ENCODE measurements at regions not wholly inside any gene's neighbourhood (a gene's known extent, or its start where the extent isn't known, plus 50 kb on each side); places are given as distances from the start of the nearest gene placed in this dataset.
"Not testable (repeated sequence)": the region's sequence is repeated elsewhere in the genome, so short reads cannot be mapped to it uniquely, and the experiment has no call there.

- TF ChIP-seq POLR2A (IDR thresholded peaks at IDR 0.05; ENCODE audit: low read depth, low read length), result no peak
- FAIRE-seq (no peak), DNase-seq (ENCODE audit: insufficient read length, low spot score) (no peak)
These were observed 102.5 kb downstream of the PRL start for GRCh38 chr6:22194188-22194921.

- no peak for TF ChIP-seq POLR2A (IDR thresholded peaks at IDR 0.05; ENCODE audit: low read depth, low read length)
- no peak for FAIRE-seq
- DNase-seq (ENCODE audit: insufficient read length, low spot score), result no peak
These were observed 97.1 kb downstream of the PRL start for GRCh38 chr6:22199771-22200170.

- FAIRE-seq (no peak), DNase-seq (ENCODE audit: insufficient read length, low spot score) (no peak)
- TF ChIP-seq POLR2A (IDR thresholded peaks at IDR 0.05; ENCODE audit: low read depth, low read length), result no peak
These were observed 92.7 kb downstream of the PRL start for GRCh38 chr6:22204153-22204552.

- no peak for TF ChIP-seq POLR2A (IDR thresholded peaks at IDR 0.05; ENCODE audit: low read depth, low read length)
- DNase-seq (ENCODE audit: insufficient read length, low spot score), result no peak
- no peak for FAIRE-seq
These were observed 91.6 kb downstream of the PRL start for GRCh38 chr6:22205266-22205665.

GRCh38 chr6:22206106-22206505 is 90.7 kb downstream of the PRL start:
- no peak for FAIRE-seq
- no peak for DNase-seq (ENCODE audit: insufficient read length, low spot score)
- TF ChIP-seq POLR2A (IDR thresholded peaks at IDR 0.05; ENCODE audit: low read depth, low read length), result no peak

GRCh38 chr6:22208026-22208425 is 88.8 kb downstream of the PRL start:
- no peak for FAIRE-seq
- no peak for TF ChIP-seq POLR2A (IDR thresholded peaks at IDR 0.05; ENCODE audit: low read depth, low read length)
- DNase-seq (ENCODE audit: insufficient read length, low spot score), result no peak

GRCh38 chr6:22214314-22214713 is 82.5 kb downstream of the PRL start:
- FAIRE-seq, result no peak
- DNase-seq (ENCODE audit: insufficient read length, low spot score), result no peak
- TF ChIP-seq POLR2A (IDR thresholded peaks at IDR 0.05; ENCODE audit: low read depth, low read length), result no peak

GRCh38 chr6:22215474-22215873 is 81.4 kb downstream of the PRL start:
- not testable (repeated sequence) for DNase-seq (ENCODE audit: insufficient read length, low spot score)
- peak; percentile 43 for FAIRE-seq

GRCh38 chr6:22218410-22218809 is 78.4 kb downstream of the PRL start:
- TF ChIP-seq POLR2A (IDR thresholded peaks at IDR 0.05; ENCODE audit: low read depth, low read length), result no peak
- DNase-seq (ENCODE audit: insufficient read length, low spot score) (no peak), FAIRE-seq (no peak)

- no peak for DNase-seq (ENCODE audit: insufficient read length, low spot score)
- no peak for FAIRE-seq
- no peak for TF ChIP-seq POLR2A (IDR thresholded peaks at IDR 0.05; ENCODE audit: low read depth, low read length)
These were observed 76.9 kb downstream of the PRL start for GRCh38 chr6:22219925-22220324.

GRCh38 chr6:22221211-22221610 is 75.6 kb downstream of the PRL start:
- no peak for TF ChIP-seq POLR2A (IDR thresholded peaks at IDR 0.05; ENCODE audit: low read depth, low read length)
- FAIRE-seq, result no peak
- DNase-seq (ENCODE audit: insufficient read length, low spot score), result no peak

- FAIRE-seq, result no peak
- TF ChIP-seq POLR2A (IDR thresholded peaks at IDR 0.05; ENCODE audit: low read depth, low read length), result no peak
- no peak for DNase-seq (ENCODE audit: insufficient read length, low spot score)
These were observed 75.2 kb downstream of the PRL start for GRCh38 chr6:22221630-22222029.

- FAIRE-seq (no peak), DNase-seq (ENCODE audit: insufficient read length, low spot score) (no peak)
These were observed 74.4 kb downstream of the PRL start for GRCh38 chr6:22222469-22222868.

GRCh38 chr6:22227824-22228610 is 68.8 kb downstream of the PRL start:
- FAIRE-seq (no peak), DNase-seq (ENCODE audit: insufficient read length, low spot score) (no peak)
- no peak for TF ChIP-seq POLR2A (IDR thresholded peaks at IDR 0.05; ENCODE audit: low read depth, low read length)

More at GRCh38 chr6:22222469-22222868, 74.4 kb downstream of the PRL start:
- TF ChIP-seq POLR2A (IDR thresholded peaks at IDR 0.05; ENCODE audit: low read depth, low read length), result no peak

GRCh38 chr6:22231050-22231449 is 65.8 kb downstream of the PRL start:
- TF ChIP-seq POLR2A (IDR thresholded peaks at IDR 0.05; ENCODE audit: low read depth, low read length), result no peak
- DNase-seq (ENCODE audit: insufficient read length, low spot score), result no peak

More at GRCh38 chr6:22231050-22231449, 65.8 kb downstream of the PRL start:
- FAIRE-seq, result no peak
